GM19324 (cell line): ENCODE measurements at regions not wholly inside any gene's neighbourhood (a gene's known extent, or its start where the extent isn't known, plus 50 kb on each side); places are given as distances from the start of the nearest gene placed in this dataset.
"Not testable (repeated sequence)": the region's sequence is repeated elsewhere in the genome, so short reads cannot be mapped to it uniquely, and the experiment has no call there.

Source experiments
- ATAC-seq: cut with Tn5 transposase; IDR thresholded peaks from one replicate; pipeline ENCODE4 v1.9.1; 2021; ENCODE audit warnings: mild to moderate bottlenecking, moderate library complexity; ENCODE audit not compliant: unreplicated experiment, low FRiP score

DNA sequence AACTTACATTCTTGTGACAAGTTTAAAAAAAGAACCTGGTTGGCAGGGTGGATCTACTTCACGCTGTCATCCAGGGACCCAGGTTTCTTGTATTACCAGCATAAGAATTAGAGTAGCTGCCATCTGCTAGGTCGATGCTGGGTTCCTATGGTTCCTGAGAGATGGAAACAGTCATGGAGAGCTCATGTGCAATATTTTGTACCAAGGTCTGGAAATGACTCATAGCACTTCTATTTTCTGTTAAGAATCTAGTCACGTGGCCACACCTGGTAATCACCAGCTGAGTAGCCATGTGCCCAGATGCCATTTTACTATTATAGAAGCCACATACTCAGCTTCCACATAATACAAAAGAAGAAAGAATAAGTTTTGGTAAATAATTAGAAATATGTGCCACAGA is 171.3 kb downstream of the CD83 start:
- ATAC-seq: no peak

DNA sequence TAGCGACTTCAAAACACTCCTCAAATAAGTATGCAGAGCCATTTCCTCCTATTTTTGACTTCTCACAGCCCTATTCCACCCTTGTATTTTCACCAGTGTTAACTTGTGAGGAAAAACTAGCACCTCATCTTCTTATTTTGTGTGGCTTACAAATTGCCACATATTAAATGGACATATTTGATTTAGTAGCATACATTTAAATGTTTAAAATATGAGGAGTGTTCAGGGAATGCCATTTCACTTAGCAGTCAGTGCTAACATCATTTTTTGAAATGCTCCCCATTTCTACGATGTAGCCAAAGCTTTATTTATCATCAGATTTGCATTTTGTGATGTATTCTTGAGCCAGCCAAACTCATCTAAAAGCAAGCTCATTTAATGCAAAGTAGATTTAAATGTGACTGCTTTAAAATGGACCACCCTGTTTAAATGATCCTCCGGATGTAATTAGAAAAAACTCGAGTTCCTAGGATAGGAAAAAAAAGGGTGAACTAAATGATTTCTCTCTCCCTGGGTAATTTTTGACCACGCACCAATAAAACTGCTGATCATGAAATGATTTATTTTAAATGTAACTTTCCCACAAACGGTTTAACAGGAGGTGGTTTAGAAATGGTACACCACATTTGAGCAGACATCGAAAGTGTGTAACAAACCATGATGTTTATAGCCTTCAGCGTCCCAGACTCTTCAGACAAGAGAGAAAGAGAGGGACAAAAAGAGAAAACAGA is 172.6 kb downstream of the CD83 start:
- ATAC-seq: no peak

DNA sequence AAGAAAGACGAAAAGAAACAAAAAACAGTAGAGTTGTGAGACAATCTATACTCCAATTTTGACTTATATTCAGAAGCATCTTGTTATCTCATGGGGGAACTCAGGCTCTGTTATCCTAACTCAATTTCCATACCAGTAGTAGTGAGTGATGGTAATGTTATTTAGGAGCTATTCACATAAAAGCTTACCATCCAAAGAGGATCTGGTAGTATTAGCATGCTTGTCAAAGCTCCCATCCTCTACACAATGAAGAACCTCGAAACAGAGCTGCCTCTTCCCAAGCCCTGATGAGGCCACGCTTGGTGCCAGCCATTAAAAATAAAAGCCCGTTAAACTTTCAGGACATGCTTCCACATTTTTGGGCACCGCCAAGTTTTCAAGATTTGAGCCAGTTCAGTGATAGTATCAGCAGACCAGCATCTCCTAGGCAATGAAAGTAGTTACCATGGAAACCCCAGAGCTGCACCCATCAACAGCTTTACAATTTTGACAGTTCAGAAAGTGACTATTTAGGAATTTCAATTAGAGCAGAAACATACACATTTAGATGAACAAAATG is 173.3 kb downstream of the CD83 start:
- no peak for ATAC-seq

DNA sequence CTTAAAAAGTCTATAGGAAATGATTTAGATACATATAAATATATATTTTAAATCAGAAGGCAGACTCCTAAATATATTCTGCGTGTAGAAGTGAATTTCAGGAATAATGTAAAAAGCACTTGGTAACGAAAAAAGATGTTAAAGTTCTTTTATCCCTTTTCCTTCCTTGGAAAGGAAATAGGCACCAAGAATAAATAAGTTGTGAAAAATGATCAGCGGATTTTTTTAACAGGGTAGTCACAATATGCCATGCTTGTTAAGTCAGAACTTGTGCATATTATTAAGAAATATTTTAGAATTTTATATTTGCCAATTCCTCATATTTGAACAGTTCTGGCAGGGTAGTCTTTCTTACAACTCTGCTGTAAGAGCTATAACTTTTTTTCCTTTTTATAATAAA is 173.8 kb downstream of the CD83 start:
- no peak for ATAC-seq

DNA sequence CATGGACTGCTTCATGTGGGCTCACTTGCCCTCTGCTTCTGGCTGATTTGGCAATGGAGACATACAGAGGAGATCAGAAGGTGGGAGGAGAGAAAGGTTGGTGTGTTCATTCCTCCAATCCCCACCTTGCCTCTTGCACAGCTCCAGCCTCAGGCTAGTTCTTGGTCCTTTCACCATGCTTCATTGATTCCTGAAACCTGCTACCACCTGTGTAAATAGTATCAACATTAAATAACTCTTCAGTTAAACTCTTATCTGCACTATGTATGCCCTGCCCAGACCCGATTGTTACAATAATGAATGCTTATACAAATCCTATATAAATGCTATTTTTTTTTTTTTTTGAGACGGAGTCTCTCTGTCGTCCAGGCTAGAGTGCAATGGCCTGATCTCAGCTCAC is 174.5 kb downstream of the CD83 start:
- ATAC-seq: no peak

DNA sequence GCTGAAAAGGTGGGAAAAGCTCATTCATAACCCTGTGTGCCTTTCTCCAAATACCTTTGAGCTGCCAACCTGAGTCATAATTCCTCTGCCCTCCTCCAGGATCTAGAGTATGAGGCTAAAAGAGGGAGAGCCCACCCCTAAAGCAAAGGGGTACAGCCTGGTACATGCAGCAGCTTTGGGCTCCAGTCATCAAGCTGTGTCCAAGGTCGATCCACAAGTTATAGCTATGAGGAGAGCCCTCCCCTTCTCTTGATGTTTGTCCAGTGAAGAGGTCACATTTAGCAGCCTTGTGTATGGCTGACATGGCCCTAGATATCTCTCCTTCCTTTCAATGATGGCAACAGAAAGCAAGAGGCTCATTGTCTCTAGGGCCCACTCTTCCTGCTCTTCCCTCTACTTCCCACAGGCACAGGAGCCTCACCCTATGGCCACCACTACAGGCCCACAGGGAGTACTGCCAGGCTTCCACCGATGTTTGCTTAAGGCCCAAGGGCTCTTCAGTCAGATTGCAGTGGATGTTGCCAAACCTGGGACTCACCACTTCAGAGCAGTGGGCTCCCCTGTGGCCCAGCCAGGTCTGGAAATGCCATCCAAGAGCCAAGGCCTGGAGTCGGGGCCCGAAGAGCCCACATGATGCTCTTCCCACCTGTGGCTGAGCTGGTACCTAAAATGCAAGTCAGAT is 176.8 kb downstream of the CD83 start:
- ATAC-seq: no peak

DNA sequence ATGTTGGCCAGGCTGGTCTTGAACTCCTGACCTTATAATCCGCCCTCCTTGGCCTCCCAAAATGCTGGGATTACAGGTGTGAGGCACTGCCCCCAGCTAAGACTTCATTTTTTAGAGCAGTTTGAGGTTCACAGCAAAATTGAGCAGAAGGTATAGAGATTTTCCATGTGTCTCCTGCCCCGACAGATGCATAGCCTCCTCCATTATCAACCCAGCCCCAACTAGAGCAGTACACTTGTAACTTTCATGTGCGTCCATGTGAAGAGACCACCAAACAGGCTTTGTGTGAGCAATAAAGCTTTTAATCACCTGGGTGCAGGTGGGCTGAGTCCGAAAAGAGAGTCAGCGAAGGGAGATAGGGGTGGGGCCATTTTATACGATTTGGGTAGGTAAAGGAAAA is 179.1 kb downstream of the CD83 start:
- ATAC-seq: not testable (repeated sequence)

DNA sequence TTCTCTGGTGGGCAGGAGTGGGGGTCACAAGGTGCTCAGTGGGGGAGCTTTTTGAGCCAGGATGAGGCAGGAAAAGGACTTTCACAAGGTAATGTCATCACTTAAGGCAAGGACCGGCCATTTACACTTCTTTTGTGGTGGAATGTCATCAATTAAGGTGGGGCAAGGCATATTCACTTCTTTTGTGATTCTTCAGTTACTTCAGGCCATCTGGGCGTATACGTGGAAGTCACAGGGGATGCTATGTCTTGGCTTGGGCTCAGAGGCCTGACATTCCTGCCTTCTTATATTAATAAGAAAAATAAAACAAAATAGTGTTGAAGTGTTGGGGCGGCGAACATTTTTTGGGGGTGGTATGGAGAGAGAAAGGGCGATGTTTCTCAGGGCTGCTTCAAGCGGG is 179.5 kb downstream of the CD83 start:
- ATAC-seq: not testable (repeated sequence)

DNA sequence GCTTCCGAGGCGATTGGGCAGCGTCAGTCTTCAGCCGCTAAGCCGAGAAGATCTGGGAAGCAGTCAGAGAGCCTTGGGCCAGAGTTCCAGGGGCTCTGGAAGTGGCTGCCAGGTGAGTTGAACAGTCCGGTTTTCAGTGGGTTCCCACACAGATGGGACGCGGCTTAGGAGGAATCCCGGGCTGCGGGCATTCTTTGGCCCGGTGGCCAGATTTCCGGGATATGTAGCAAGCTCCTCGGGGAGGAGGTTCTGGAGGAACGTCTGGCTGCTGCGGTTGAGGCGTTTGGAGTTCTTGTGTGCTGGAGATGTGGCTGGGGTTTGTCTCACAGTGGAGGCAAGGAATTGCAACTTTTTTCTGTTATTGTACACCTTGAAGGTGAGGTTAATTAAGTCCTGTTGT is 182.6 kb downstream of the CD83 start:
- ATAC-seq: not testable (repeated sequence)

DNA sequence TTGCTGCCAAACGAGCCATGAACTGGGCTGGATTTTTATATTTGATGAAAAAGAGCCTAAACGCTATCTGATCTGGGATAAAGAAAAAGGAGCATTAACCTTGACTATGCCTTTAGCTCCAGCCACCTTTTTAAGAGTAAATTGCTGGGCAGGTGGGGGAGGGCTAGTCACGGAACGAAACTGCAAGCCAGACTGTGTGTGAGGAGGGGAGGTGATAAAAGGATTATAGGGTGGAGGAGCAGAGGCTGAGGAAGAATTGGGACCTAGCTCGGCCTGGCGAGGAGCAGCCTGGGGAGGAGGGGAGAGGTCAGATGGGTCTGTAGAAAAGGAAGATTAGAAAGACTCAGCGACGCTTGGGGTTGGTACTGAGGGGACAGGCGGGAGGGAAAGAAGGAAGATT is 183.1 kb downstream of the CD83 start:
- ATAC-seq: not testable (repeated sequence)

DNA sequence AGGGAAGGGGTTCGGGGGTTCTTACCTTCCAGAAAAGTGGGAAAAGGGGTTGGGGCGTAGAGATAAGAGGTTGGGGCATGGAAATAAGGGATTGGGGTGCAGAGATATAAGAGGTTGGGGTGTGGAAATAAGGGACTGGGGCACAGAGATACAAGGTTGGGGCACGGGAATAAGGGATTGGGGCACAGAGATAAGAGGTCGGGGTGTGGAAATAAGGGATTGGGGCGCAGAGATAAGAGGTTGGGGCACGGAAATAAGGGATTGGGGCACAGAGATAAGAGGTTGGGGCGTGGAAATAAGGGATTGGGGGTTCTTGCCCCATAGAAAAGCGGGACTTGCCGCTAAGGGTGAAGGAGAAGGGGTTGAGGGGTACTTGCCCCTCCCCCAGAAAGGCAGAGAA is 183.9 kb downstream of the CD83 start:
- ATAC-seq: not testable (repeated sequence)

DNA sequence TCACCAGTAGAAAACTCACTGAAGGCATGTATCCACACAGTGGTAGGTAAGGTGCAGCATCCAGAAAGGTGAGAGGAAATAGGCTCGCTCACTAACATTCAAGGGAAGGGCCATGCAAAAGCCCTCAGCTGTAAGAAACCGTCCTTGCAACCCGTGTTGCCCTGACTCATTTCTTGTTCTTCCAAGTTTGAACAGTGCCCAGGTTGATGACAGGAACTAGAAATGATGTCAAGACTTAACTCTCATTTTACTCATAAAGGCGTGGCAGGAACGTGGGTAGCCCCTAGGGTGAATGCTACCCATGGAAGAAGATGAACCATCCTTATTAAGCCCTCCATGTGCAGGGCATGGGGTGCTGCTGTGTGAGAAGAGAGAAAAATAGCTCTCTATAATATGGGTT is 187.6 kb downstream of the CD83 start:
- no peak for ATAC-seq

DNA sequence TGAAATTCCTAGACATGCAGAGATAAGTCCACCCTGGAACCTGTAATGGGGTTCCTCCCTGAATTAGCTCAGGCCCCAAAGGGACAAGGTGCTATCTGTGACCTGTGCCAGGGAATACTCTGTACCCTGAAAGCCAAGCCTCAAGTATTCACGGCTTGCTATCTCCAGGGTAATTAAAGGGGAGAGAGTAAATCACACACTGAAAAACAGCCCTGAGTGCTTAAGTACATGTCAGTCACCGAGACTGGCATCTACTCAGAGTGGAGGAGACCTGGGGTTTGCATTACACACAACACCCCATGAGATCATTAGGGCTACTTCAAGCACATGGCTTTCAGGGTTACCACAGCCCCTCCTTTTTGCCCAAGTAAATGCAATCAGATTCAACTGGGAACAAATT is 188.1 kb downstream of the CD83 start:
- ATAC-seq: no peak

DNA sequence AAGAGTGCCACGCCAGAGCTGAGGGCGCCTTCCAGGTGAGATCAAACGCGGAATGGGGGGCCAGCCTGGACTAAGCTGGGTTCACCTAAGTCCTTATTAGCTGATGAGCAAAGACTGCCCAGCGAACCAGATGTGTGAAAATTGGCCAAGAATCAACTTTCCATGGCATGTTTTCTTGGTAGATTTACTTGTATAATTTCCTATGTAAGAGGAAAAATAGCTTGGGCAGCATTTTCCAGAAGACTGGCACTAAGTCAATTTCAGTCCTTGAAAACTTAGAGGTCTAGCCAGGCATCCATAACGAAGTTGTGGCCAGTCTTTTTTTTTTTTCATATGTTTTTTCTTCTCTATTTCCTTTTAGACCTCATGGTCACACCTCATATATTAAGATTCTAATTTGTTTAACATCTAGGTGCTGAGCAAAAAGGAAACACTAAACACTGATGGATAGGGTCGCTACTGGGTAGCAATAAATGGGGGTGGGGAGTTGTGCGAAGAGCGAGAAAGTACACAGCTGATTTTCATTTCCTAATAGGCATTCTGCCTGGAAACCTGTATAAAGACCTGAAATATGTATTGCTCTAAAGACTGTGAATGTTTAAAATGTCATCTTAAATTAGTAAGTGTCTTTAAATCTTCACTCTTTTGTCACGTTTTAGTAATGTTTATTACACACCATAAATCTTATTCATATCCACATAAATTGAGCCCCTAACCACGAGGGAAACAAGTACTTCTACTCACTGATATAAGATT is 188.8 kb downstream of the CD83 start:
- ATAC-seq: no peak

DNA sequence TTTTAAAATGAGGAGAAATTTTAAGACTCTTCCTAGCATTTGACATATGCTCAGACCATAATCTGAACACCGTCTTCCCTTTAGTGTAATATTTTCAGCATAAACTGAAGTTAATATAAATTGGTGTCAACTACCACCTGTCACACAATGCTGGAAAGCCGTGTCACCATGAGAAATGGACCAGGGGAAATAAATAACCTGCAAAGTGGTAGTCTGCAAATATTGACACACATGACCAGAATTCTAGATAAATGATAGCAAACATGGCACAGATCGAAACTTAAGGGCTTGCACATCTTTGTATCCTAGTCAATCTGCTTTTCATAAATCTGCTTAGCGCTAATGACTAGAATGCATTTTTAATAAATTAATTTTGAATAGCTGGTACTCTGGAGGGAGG is 191.9 kb downstream of the CD83 start:
- ATAC-seq: no peak

DNA sequence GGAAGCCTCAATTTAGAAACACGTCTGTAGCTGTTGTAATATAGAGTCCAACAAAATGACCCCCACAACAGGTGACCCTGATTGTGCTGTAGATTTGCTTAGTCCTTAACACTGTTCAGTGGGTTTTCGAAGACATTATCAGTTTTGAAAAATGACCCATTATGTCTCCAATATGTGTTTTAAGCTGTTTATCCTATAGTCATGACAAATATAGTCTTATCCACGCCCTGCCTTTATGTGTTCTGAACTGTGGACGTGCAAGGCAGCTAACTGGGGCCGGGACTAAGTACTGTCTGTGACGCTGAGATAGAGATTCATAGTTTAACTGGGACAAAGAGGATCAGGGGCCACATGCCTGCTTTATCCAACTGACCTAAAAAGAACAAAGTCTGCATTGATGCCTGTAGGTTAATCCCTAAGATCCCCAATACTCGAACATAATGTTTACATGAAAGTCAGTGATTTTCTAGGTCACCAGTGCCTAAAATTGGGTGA is 192.4 kb downstream of the CD83 start:
- no peak for ATAC-seq

DNA sequence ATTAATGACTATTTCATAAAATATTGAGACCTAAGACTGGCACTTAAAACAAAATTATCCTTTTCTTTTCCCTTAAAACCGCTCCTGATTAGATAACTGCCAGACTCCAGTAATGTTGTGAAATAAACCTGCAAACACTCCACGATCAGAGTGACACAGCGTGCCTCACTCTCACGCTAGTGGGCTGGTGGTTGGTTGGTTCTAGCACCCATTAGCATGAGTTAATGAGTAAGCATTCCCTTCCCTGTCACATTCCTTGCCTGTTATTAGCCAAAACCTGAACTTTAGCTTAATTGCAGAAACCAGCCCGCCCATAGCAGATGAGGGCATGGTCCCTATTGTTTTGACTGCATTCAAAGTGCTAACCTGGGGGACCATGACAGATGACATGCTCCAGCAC is 193.4 kb downstream of the CD83 start:
- no peak for ATAC-seq

DNA sequence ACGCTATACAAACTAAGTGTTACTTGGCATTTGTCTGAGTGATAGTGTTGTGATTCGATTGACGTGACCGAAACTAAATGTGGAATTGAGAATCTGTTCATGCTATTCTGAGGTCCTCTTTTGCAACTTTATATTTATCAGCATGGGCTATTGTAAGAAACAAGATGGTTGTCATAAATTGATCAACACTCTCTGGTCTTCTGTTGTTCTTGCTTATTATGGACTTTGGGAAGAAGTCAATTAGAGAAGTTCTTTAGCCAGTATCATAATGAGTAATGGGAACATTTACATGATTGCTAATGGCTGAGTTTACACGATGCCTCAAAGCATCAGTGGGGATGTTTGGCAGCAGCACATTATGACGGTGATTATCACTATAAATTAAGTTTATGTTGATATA is 195.0 kb downstream of the CD83 start:
- ATAC-seq: no peak

DNA sequence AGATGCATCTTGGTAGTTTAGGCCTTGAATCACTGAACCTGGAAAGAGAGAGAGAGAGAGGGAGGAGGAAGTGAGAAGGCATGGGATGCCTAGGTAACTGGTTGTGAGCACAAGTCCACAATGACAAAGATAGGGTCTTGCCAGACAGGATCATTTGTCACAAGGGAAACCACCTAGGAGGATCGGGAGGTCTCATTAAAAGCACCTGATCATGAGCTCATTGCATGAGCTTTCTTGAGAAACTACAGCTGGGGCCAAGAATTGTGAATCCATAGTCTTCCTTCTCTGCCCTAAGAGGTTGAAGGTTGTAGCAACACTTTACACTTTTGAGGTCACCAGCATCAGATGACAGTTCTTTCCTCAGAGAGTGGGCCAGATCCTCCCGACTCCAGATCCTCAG is 195.7 kb downstream of the CD83 start:
- ATAC-seq: no peak

DNA sequence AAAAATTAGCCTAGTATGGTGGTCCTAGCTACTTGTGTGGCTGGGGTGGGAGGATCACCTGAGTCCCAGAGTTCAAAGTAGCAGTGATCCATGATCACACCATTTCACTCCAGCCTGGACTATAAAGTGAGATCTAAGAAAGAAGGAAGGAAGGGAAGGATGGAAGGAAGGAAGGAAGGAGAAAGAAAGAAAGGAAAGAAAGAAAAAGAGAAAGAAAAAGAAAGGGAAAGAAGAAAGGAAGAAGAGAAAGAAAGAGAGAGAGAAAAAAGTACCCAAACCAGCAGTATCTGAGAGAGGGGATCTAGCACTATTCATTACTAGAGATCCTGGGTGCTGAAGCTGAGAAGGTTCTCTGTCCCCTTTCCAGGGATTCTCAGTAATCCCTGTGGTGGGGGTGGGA is 197.8 kb downstream of the CD83 start:
- no peak for ATAC-seq
